ENCODE measurements at regions not wholly inside any gene's neighbourhood (a gene's known extent, or its start where the extent isn't known, plus 50 kb on each side); places are given as distances from the start of the nearest gene placed in this dataset.

- no peak for TF ChIP-seq CTCF (IDR thresholded peaks at IDR 0.05)
- TF ChIP-seq POLR2A (IDR thresholded peaks at IDR 0.05): no peak
- TF ChIP-seq POLR2AphosphoS5 (IDR thresholded peaks at IDR 0.05): no peak
Measured at GRCh38 chr2:217402144-217402543, 542.3 kb upstream of the TNP1 start.

Data from prostate gland (tissue), 2 donors.